Adrenal gland (tissue), 5 donors: ENCODE measurements at regions not wholly inside any gene's neighbourhood (a gene's known extent, or its start where the extent isn't known, plus 50 kb on each side); places are given as distances from the start of the nearest gene placed in this dataset.

Experiments
- CTCF ChIP-seq, 6 experiments: fragments of 450-650 bp in 4 of 6; fragments of 200-600 bp in 2 of 6; sonication (generic) in 1 of 6; IDR thresholded peaks; 1 replicate in 5 of 6; 2 replicates in 1 of 6; pipeline versions ENCODE4 v1.5.1 to v1.8.0; 2016 to 2021; ENCODE audit warnings: antibody characterized with exemption in 6 of 6, mild to moderate bottlenecking in 2 of 6, moderate library complexity in 1 of 6
- POLR2A ChIP-seq, 2 donors: fragments of 450-650 bp; IDR thresholded peaks; one replicate each; pipeline ENCODE4 v1.6.1; 2017; ENCODE audit warnings: antibody characterized with exemption in 2 of 2, mild to moderate bottlenecking in 2 of 2, moderate library complexity in 1 of 2
- donor health status: DM: no; HTN: no; CAD: no.

- TF ChIP-seq CTCF (IDR thresholded peaks at IDR 0.05) (no peak), POLR2A (IDR thresholded peaks at IDR 0.05) (no peak)
Observed at GRCh38 chr4:124579896-124580295, 132.6 kb downstream of the ANKRD50 start.
